Astrocyte (in vitro differentiated cells and primary cell): ENCODE measurements at regions not wholly inside any gene's neighbourhood (a gene's known extent, or its start where the extent isn't known, plus 50 kb on each side); places are given as distances from the start of the nearest gene placed in this dataset.
"Not testable (repeated sequence)": the region's sequence is repeated elsewhere in the genome, so short reads cannot be mapped to it uniquely, and the experiment has no call there.

Experiments
- DNase-seq: peaks from one replicate; pipeline ENCODE4 v3.0.0-alpha.2; 2010; ENCODE audit warnings: low read depth
- FAIRE-seq: peaks from 2 replicates; lab custom pipeline; 2011; peaks lifted over from hg19 to GRCh38; lab: Jason Lieb, UNC
- H2AFZ ChIP-seq: 2 replicates; pipeline ENCODE4 v1.6.0; 2012; ENCODE audit warnings: low read depth, low read length, inconsistent platforms
- H3K27ac ChIP-seq: 2 replicates; pipeline ENCODE4 v1.5.1; 2011; ENCODE audit warnings: low read depth, low read length, inconsistent platforms
- H3K27me3 ChIP-seq: 2 replicates; pipeline ENCODE4 v1.6.0; 2011; ENCODE audit warnings: low read length, inconsistent platforms; ENCODE audit not compliant: insufficient read depth
- H3K36me3 ChIP-seq: 2 replicates; pipeline ENCODE4 v1.5.1; 2011; ENCODE audit warnings: low read length, inconsistent platforms; ENCODE audit not compliant: insufficient read depth
- H3K4me1 ChIP-seq: 2 replicates; pipeline ENCODE4 v1.5.1; 2011; ENCODE audit warnings: low read length, inconsistent platforms; ENCODE audit not compliant: insufficient read depth
- H3K4me2 ChIP-seq: 2 replicates; pipeline ENCODE4 v1.6.0; 2012; ENCODE audit warnings: low read length, inconsistent platforms
- H3K4me3 ChIP-seq: 2 replicates; pipeline ENCODE4 v1.5.1; 2011; ENCODE audit warnings: low read depth, mild to moderate bottlenecking, low read length, inconsistent platforms; ENCODE audit not compliant: insufficient read depth
- H3K79me2 ChIP-seq: 2 replicates; pipeline ENCODE4 v1.6.0; 2012; ENCODE audit warnings: mild to moderate bottlenecking, low read length, inconsistent platforms; ENCODE audit not compliant: insufficient read depth
- H3K9ac ChIP-seq: 2 replicates; pipeline ENCODE4 v1.6.0; 2012; ENCODE audit warnings: mild to moderate bottlenecking, low read length, inconsistent platforms
- H3K9me3 ChIP-seq: 2 replicates; pipeline ENCODE4 v1.5.1; 2012; ENCODE audit warnings: low read depth, mild to moderate bottlenecking, low read length, inconsistent platforms; ENCODE audit not compliant: insufficient read depth
- H4K20me1 ChIP-seq: 2 replicates; pipeline ENCODE4 v1.6.0; 2012; ENCODE audit warnings: low read length, inconsistent platforms; ENCODE audit not compliant: insufficient read depth
- H3K27ac Mint-ChIP-seq: one replicate; pipeline ENCODE4 v1.8.0; 2021; ENCODE audit warnings: mild to moderate bottlenecking, mixed read lengths; ENCODE audit not compliant: unreplicated experiment
- H3K27me3 Mint-ChIP-seq: one replicate; pipeline ENCODE4 v1.8.0; 2021; ENCODE audit warnings: low read depth, mixed read lengths; ENCODE audit not compliant: unreplicated experiment
- H3K36me3 Mint-ChIP-seq: one replicate; pipeline ENCODE4 v1.8.0; 2021; ENCODE audit warnings: low read depth, mixed read lengths; ENCODE audit not compliant: unreplicated experiment
- H3K4me1 Mint-ChIP-seq: one replicate; pipeline ENCODE4 v1.8.0; 2021; ENCODE audit warnings: low read depth, mixed read lengths; ENCODE audit not compliant: unreplicated experiment
- H3K4me3 Mint-ChIP-seq: one replicate; pipeline ENCODE4 v1.8.0; 2021; ENCODE audit warnings: mild to moderate bottlenecking, moderate library complexity, mixed read lengths; ENCODE audit not compliant: unreplicated experiment
- H3K9me3 Mint-ChIP-seq: one replicate; pipeline ENCODE4 v1.8.0; 2021; ENCODE audit warnings: mild to moderate bottlenecking, mixed read lengths; ENCODE audit not compliant: unreplicated experiment
- EZH2 ChIP-seq: IDR thresholded peaks from 2 replicates; pipeline ENCODE4 v1.6.1; 2012; ENCODE audit warnings: mild to moderate bottlenecking, low read length, inconsistent platforms; ENCODE audit not compliant: insufficient read depth
- TF ChIP-seq, protein P1 (sequence below): IDR thresholded peaks from 2 replicates; pipeline ENCODE4 v1.5.1; 2011; ENCODE audit warnings: low read depth, mild to moderate bottlenecking, inconsistent platforms, low read length, moderate library complexity; ENCODE audit not compliant: insufficient read depth

DNA sequence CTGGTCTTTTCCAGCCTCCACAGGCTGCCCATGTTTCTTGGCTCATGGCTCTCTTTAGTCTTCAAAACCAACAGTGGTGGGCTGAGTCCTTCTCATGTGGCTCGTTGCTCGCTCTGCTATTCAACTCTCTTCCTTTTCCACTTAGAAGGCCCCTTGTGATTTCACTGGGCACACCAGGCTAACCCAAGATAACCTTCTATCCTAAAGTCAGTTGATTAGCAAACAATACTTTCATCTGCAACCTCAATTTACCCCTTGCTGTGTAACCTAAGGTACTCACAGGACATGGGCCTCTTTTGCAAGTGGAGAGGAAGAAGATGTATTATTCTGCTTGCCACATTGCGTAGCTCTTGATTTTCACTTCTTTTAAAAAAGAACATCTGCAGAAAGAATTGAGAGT is 79.6 kb downstream of the UTRN start:
- Histone ChIP-seq H3K9me3 (no peaks in the 10 kb centered on the region), H3K27me3 (no peaks in the 10 kb centered on the region), H3K36me3 (no peaks in the 10 kb centered on the region), H2AFZ (no peak overlapping the region), H3K4me3 (no peak overlapping the region), H3K4me1 (no peaks in the 10 kb centered on the region), H4K20me1 (peaks cover 19% of the 10 kb centered on the region), H3K79me2 (peaks cover 34% of the 10 kb centered on the region), H3K9ac (no peak overlapping the region), H3K4me2 (no peak overlapping the region), H3K27ac (no peak overlapping the region)
- no peaks in the 10 kb centered on the region for H3K36me3 Mint-ChIP-seq
- H3K4me1 Mint-ChIP-seq, result peaks cover 20% of the 10 kb centered on the region
- H3K9me3 Mint-ChIP-seq, result peaks cover 3% of the 10 kb centered on the region
- TF ChIP-seq, protein P1, sequence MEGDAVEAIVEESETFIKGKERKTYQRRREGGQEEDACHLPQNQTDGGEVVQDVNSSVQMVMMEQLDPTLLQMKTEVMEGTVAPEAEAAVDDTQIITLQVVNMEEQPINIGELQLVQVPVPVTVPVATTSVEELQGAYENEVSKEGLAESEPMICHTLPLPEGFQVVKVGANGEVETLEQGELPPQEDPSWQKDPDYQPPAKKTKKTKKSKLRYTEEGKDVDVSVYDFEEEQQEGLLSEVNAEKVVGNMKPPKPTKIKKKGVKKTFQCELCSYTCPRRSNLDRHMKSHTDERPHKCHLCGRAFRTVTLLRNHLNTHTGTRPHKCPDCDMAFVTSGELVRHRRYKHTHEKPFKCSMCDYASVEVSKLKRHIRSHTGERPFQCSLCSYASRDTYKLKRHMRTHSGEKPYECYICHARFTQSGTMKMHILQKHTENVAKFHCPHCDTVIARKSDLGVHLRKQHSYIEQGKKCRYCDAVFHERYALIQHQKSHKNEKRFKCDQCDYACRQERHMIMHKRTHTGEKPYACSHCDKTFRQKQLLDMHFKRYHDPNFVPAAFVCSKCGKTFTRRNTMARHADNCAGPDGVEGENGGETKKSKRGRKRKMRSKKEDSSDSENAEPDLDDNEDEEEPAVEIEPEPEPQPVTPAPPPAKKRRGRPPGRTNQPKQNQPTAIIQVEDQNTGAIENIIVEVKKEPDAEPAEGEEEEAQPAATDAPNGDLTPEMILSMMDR, result no peak
- TF ChIP-seq EZH2, result no peak
- no peak for DNase-seq
- no peak for FAIRE-seq
- H3K27me3 Mint-ChIP-seq, result no peaks in the 10 kb centered on the region
- no peak overlapping the region for H3K27ac Mint-ChIP-seq
- H3K4me3 Mint-ChIP-seq, result no peak overlapping the region

DNA sequence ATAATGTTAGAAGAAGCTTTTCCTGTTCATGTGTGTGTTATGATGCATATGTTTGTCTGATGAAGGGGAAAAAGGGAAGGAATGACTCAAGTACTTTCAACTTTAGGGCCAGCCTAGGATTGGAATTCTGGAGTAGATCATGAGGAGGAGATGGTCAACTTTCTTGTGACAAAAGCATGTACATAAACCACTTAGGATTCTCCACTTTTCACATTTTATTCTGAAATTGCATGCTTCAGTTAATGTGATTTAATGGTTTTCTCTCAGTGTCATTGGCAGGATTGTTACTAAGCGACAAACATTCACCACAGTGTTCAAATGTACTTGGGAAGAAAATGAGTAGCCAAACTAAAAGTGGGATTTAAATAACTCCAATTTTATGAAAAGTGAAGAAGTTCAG is 80.1 kb downstream of the UTRN start:
- H3K27ac ChIP-seq, result no peak overlapping the region
- H3K9ac ChIP-seq, result no peak overlapping the region
- H2AFZ ChIP-seq, result no peak overlapping the region
- TF ChIP-seq EZH2, result no peak
- TF ChIP-seq, protein P1, result no peak
- no peak overlapping the region for H3K4me2 ChIP-seq
- no peaks in the 10 kb centered on the region for H3K36me3 ChIP-seq
- H3K4me1 ChIP-seq, result no peaks in the 10 kb centered on the region
- H3K4me3 Mint-ChIP-seq, result no peak overlapping the region
- FAIRE-seq, result no peak
- no peak for DNase-seq
- H3K27ac Mint-ChIP-seq, result no peak overlapping the region
- H3K4me3 ChIP-seq, result no peak overlapping the region
- no peaks in the 10 kb centered on the region for H3K9me3 ChIP-seq
- peaks cover 34% of the 10 kb centered on the region for H3K79me2 ChIP-seq
- peaks cover 3% of the 10 kb centered on the region for H3K9me3 Mint-ChIP-seq
- peaks cover 19% of the 10 kb centered on the region for H4K20me1 ChIP-seq
- H3K27me3 ChIP-seq, result no peaks in the 10 kb centered on the region
- H3K4me1 Mint-ChIP-seq, result peaks cover 20% of the 10 kb centered on the region
- H3K36me3 Mint-ChIP-seq, result no peaks in the 10 kb centered on the region
- no peaks in the 10 kb centered on the region for H3K27me3 Mint-ChIP-seq

DNA sequence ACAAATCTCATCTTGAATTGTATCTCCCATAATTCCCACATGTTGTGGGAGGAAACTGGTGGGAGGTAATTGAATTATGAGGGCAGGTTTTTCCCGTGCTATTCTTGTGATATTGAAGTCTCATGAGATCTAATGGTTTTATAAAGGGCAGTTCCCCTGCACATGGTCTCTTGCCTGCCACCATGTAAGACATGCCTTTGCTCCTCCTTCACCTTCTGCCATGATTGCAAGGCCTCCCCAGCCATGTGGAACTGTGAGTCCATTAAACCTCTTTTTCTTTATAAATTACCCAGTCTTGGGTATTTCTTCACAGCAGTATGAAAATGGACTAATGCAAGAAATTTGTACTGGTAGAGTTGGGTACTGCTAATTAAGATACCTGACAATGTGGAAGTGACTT is 84.6 kb downstream of the UTRN start:
- not testable (repeated sequence) for H3K27me3 ChIP-seq, H3K4me3 Mint-ChIP-seq, H3K27ac ChIP-seq, H2AFZ ChIP-seq, H3K9ac ChIP-seq, FAIRE-seq, H3K27me3 Mint-ChIP-seq, DNase-seq, H3K4me3 ChIP-seq, H3K9me3 Mint-ChIP-seq, H3K27ac Mint-ChIP-seq, H3K4me1 ChIP-seq, H3K4me2 ChIP-seq, H4K20me1 ChIP-seq, H3K36me3 ChIP-seq, H3K9me3 ChIP-seq, H3K36me3 Mint-ChIP-seq
- peaks cover 16% of the 10 kb centered on the region for H3K79me2 ChIP-seq
- H3K4me1 Mint-ChIP-seq, result peaks cover 13% of the 10 kb centered on the region
